GM23248 (cell line): ENCODE measurements at regions not wholly inside any gene's neighbourhood (a gene's known extent, or its start where the extent isn't known, plus 50 kb on each side); places are given as distances from the start of the nearest gene placed in this dataset.

Experiments
- DNase-seq: peaks from one replicate; pipeline ENCODE4 v3.0.0-alpha.2; 2015
- H2AFZ ChIP-seq: fragments of 200-600 bp; sonication (generic); 2 replicates; pipeline ENCODE4 v1.6.1; 2016; ENCODE audit warnings: antibody characterized with exemption
- H3F3A ChIP-seq: fragments of 200-600 bp; sonication (generic); 2 replicates; pipeline ENCODE4 v1.6.1; 2016; ENCODE audit warnings: mild to moderate bottlenecking, antibody characterized with exemption, mixed run types; ENCODE audit not compliant: insufficient read depth
- H3K27ac ChIP-seq: fragments of 200-600 bp; sonication (generic); 2 replicates; pipeline ENCODE4 v1.5.1; 2016; ENCODE audit warnings: mild to moderate bottlenecking
- H3K27me3 ChIP-seq: fragments of 200-600 bp; sonication (generic); replicated peaks from 2 replicates; pipeline ENCODE4 v1.6.1; 2016; ENCODE audit warnings: mild to moderate bottlenecking; ENCODE audit not compliant: insufficient read depth
- H3K36me3 ChIP-seq: fragments of 200-600 bp; sonication (generic); 2 replicates; pipeline ENCODE4 v1.6.1; 2016; ENCODE audit warnings: low read depth, mild to moderate bottlenecking
- H3K4me1 ChIP-seq: fragments of 200-600 bp; sonication (generic); 2 replicates; pipeline ENCODE4 v1.6.1; 2016; ENCODE audit warnings: mild to moderate bottlenecking; ENCODE audit not compliant: insufficient read depth
- H3K4me2 ChIP-seq: fragments of 200-600 bp; sonication (generic); one replicate; pipeline ENCODE4 v1.6.1; 2016; ENCODE audit warnings: mild to moderate bottlenecking; ENCODE audit not compliant: unreplicated experiment
- H3K4me3 ChIP-seq: fragments of 200-600 bp; sonication (generic); 2 replicates; pipeline ENCODE4 v1.5.1; 2016; ENCODE audit warnings: mild to moderate bottlenecking
- H3K79me2 ChIP-seq: fragments of 200-600 bp; sonication (generic); 2 replicates; pipeline ENCODE4 v1.6.1; 2016; ENCODE audit warnings: mild to moderate bottlenecking; ENCODE audit not compliant: insufficient read depth
- H3K9ac ChIP-seq: fragments of 200-600 bp; sonication (generic); 2 replicates; pipeline ENCODE4 v1.6.1; 2016; ENCODE audit warnings: mild to moderate bottlenecking
- H3K9me2 ChIP-seq: fragments of 200-600 bp; sonication (generic); 2 replicates; pipeline ENCODE4 v1.6.1; 2016; ENCODE audit warnings: mixed run types, mild to moderate bottlenecking, moderate library complexity; ENCODE audit not compliant: insufficient read depth
- H3K9me3 ChIP-seq: fragments of 200-600 bp; sonication (generic); one replicate; pipeline ENCODE4 v1.6.1; 2017; ENCODE audit warnings: low read depth
- H4K20me1 ChIP-seq: fragments of 200-600 bp; sonication (generic); 2 replicates; pipeline ENCODE4 v1.6.0; 2016; ENCODE audit not compliant: insufficient read depth
- EZH2 ChIP-seq: fragments of 200-600 bp; sonication (generic); IDR thresholded peaks from 2 replicates; pipeline ENCODE4 v1.6.1; 2018; ENCODE audit warnings: antibody characterized with exemption, mild to moderate bottlenecking; ENCODE audit not compliant: insufficient read depth, poor library complexity, severe bottlenecking
- EZH2phosphoT487 ChIP-seq: fragments of 200-600 bp; sonication (generic); IDR thresholded peaks from 2 replicates; pipeline ENCODE4 v1.6.1; 2018; ENCODE audit warnings: antibody characterized with exemption, moderate library complexity, mild to moderate bottlenecking, low read depth; ENCODE audit not compliant: insufficient read depth
- WGBS, 2 experiments: methylation state at CpG; one replicate each; pipeline ENCODE4 v1.1.6; 2015 to 2017; ENCODE audit warnings: low lambda C conversion rate in 2 of 2, low coverage in 1 of 2; ENCODE audit errors: missing lambda C conversion rate in 2 of 2; 5-methylcytosine and 5-hydroxymethylcytosine counted together
- in situ Hi-C: fragments of 300-500 bp; cut with MboI; formaldehyde crosslinking; loops from 2 replicates; pipeline ENCODE4 v1.15.0; 2020

DNA sequence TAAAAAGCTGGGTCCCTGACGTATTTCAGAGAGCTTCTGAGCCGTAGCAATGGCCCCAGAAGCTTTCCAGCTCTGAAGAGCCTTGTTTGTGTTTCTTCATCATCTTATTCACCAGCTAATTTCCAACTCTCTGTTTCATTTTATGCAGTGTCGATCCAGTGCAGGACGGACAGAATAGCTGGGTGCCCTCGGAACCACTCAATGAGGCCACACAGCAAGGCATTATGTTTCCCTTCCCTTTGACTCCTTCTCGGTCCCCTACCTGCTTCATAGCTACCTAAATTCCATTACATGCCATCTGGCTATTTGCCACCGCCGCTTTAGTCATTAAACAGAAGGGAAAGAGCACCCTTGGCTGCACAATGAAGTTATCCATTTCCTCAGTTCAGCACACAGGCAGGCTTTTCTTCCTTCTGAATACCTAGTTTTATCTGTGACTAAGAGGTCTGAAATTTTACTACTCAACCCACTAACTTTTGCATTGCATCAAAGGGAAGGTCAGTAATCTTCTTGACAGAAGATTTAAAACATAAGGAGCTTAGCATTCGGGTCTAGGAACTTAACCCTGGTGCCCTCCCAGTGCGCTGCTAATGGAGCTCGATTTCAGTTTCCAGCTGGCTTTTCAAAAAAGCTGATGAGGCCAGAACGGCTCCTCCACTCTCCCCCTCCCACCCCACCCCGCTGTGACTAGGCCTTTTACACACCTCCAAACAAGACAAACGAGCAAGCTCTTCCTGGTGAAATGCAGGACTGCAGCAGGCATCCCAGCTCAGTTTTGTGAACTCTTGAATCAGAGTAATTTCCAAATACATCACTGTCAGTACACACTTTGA lies 176.8 kb downstream of the GXYLT1 start:
- Histone ChIP-seq H3K27me3 (no peaks in the 10 kb centered on the region), H3K4me1 (no peaks in the 10 kb centered on the region), H4K20me1 (no peaks in the 10 kb centered on the region), H3K36me3 (no peaks in the 10 kb centered on the region), H2AFZ (no peak overlapping the region), H3K4me2 (no peak overlapping the region), H3K9ac (no peak overlapping the region), H3K9me2 (no peaks in the 10 kb centered on the region), H3F3A (no peaks in the 10 kb centered on the region), H3K4me3 (no peak overlapping the region), H3K9me3 (no peaks in the 10 kb centered on the region), H3K79me2 (no peaks in the 10 kb centered on the region), H3K27ac (no peak overlapping the region)
- 31 to 34% methylated on average over 13 to 14 of the region's 14 CpGs for WGBS, 2 experiments
- in situ Hi-C loops, result no loop called here
- no peak for TF ChIP-seq EZH2phosphoT487
- TF ChIP-seq EZH2, result no peak
- no peak for DNase-seq

DNA sequence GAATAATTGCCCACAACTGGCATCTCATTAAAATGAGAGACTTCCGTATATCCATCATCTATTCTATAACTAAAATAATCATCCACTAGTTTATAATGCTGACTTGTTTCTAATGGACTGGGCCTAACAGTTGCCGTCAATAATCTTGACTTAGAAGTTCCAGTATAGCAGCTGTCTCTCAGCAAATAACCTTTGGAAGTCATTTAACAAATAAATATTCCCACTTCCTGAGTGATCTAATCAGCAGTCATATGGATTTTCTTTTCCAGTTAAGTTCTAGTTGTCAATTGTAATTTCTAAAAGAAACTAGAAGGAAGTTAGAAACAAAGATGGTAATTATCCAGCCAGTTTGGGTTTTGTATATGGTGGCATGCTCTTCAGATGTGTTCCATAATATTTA lies 177.8 kb downstream of the GXYLT1 start:
- Histone ChIP-seq H3K36me3 (no peaks in the 10 kb centered on the region), H3K9me3 (no peaks in the 10 kb centered on the region), H3K27ac (no peak overlapping the region), H3K4me3 (no peak overlapping the region), H3K4me2 (no peak overlapping the region), H3F3A (no peaks in the 10 kb centered on the region), H3K9ac (no peak overlapping the region), H2AFZ (no peak overlapping the region), H3K27me3 (no peaks in the 10 kb centered on the region), H3K4me1 (no peaks in the 10 kb centered on the region), H3K79me2 (no peaks in the 10 kb centered on the region), H4K20me1 (no peaks in the 10 kb centered on the region), H3K9me2 (no peaks in the 10 kb centered on the region)
- in situ Hi-C loops, result no loop called here
- TF ChIP-seq EZH2phosphoT487 (no peak), EZH2 (no peak)
- WGBS, 2 experiments, result 56 to 59% methylated on average over 2 of the region's 2 CpGs
- DNase-seq, result no peak

DNA sequence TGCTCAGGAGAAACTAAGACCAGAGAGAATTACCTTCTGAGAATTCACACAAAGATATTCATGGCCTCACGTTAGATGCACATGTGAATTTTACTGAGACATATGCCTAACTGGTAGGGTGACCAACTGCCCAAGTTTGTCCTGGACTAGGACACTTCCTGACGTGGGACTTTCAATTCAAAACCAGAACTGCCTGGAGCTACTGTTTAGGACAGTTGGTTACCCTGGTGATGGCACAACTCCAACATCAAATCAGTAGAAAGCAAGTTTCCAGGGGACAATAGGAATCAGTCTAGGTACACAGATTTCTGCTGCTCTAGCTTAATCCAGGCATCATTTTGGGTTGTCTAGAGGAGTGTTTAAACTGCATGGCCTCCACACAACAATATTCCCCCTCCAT lies 178.7 kb downstream of the GXYLT1 start:
- no peaks in the 10 kb centered on the region for H4K20me1 ChIP-seq
- H3K9me2 ChIP-seq, result no peaks in the 10 kb centered on the region
- H3K79me2 ChIP-seq, result no peaks in the 10 kb centered on the region
- WGBS, 2 experiments, result 13 to 27% methylated on average over 2 of the region's 2 CpGs
- no peaks in the 10 kb centered on the region for H3K36me3 ChIP-seq
- no peaks in the 10 kb centered on the region for H3K27me3 ChIP-seq
- no peak overlapping the region for H3K4me3 ChIP-seq
- no peak overlapping the region for H2AFZ ChIP-seq
- H3K27ac ChIP-seq, result no peak overlapping the region
- no peak overlapping the region for H3K4me2 ChIP-seq
- H3F3A ChIP-seq, result no peaks in the 10 kb centered on the region
- TF ChIP-seq EZH2, result no peak
- no peak for TF ChIP-seq EZH2phosphoT487
- no peak overlapping the region for H3K9ac ChIP-seq
- DNase-seq, result no peak
- in situ Hi-C loops, result no loop called here
- H3K9me3 ChIP-seq, result no peaks in the 10 kb centered on the region
- no peaks in the 10 kb centered on the region for H3K4me1 ChIP-seq

DNA sequence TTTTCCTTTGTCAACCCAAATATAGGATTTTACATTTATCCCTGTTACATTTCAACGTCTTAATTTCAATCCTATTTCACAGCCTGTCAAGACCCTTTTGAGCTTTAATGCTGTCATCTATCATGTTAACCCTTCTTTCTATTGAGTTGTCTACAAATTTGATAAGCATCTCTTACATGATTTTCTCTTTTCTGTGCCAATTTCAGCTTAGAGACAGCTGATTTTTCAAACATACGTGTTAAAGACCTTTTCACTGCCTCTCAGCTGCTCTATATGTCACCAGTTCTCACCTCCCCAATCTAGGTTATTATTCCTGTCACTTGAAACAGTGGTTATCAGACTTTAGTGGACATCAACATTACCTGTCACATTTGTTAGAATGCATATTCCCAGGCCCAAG lies 181.3 kb downstream of the GXYLT1 start:
- WGBS, 2 experiments, result 56 to 59% methylated on average over 2 of the region's 2 CpGs
- in situ Hi-C loops, result no loop called here
- DNase-seq, result no peak

More for the DNA sequence above, 181.3 kb downstream of the GXYLT1 start:
- H3K27ac ChIP-seq, result no peak overlapping the region
- H3K9me2 ChIP-seq, result no peaks in the 10 kb centered on the region
- no peaks in the 10 kb centered on the region for H3K27me3 ChIP-seq
- no peak overlapping the region for H2AFZ ChIP-seq
- no peak overlapping the region for H3K4me3 ChIP-seq
- no peaks in the 10 kb centered on the region for H3K9me3 ChIP-seq
- no peak overlapping the region for H3K9ac ChIP-seq
- H3K4me2 ChIP-seq, result no peak overlapping the region
- TF ChIP-seq EZH2phosphoT487, result no peak
- no peak for TF ChIP-seq EZH2
- H3K79me2 ChIP-seq, result no peaks in the 10 kb centered on the region
- H3K36me3 ChIP-seq, result no peaks in the 10 kb centered on the region
- H4K20me1 ChIP-seq, result no peaks in the 10 kb centered on the region
- no peaks in the 10 kb centered on the region for H3K4me1 ChIP-seq
- H3F3A ChIP-seq, result no peaks in the 10 kb centered on the region
